GM12878 (cell line): ENCODE measurements at regions not wholly inside any gene's neighbourhood (a gene's known extent, or its start where the extent isn't known, plus 50 kb on each side); places are given as distances from the start of the nearest gene placed in this dataset.

Experiments used
- ATAC-seq: fragments of 200-7000 bp; cut with Tn5 transposase; 3 replicates; pipeline ENCODE4 v1.9.1; 2020; ENCODE audit warnings: mild to moderate bottlenecking, moderate library complexity
- BruUV-seq: library from RNA; stranded (reverse); fragments of 400-500 nt; replicated peaks from 2 replicates; lab custom pipeline; 2021; lab: Mats Ljungman, UMichigan
- CTCF ChIA-PET: fragments of 300-600 bp; sonication (Branson Sonifier 250); formaldehyde crosslinking; extraction: SDS; loops from one replicate; lab custom pipeline; 2021; ENCODE audit warnings: inconsistent platforms; lab: Yijun Ruan, JAX
- POLR2A ChIA-PET: fragments of 350-600 bp; formaldehyde crosslinking; extraction: SDS; loops from one replicate; lab custom pipeline; 2021; ENCODE audit warnings: inconsistent platforms; lab: Charles Lee
- RAD21 ChIA-PET: fragments of 300-600 bp; sonication (Branson Sonifier 250); formaldehyde crosslinking; loops from one replicate; lab custom pipeline; 2023; ENCODE audit warnings: antibody characterized with exemption; ENCODE audit not compliant: unreplicated experiment; lab: Charles Lee
- SMC1A ChIA-PET: fragments of 300-600 bp; sonication (Branson Sonifier 250); formaldehyde crosslinking; loops from one replicate; lab custom pipeline; 2023; ENCODE audit not compliant: unreplicated experiment, uncharacterized antibody; lab: Charles Lee
- DNase-seq: peaks from one replicate; pipeline ENCODE4 v3.0.0-alpha.2; 2011; ENCODE audit warnings: low read depth, low spot score
- FAIRE-seq: peaks from 3 replicates; lab custom pipeline; 2011; peaks lifted over from hg19 to GRCh38; lab: Jason Lieb, UNC
- H2AFZ ChIP-seq: 2 replicates; pipeline ENCODE4 v1.6.0; 2011; ENCODE audit warnings: low read depth, low read length, control low read depth; ENCODE audit not compliant: control insufficient read depth
- H3K27ac ChIP-seq: 2 replicates; pipeline ENCODE4 v1.5.1; 2011; ENCODE audit warnings: control low read depth; ENCODE audit not compliant: control insufficient read depth, insufficient read depth
- H3K27me3 ChIP-seq, 2 experiments: replicated peaks in 1 of 2; 2 replicates each; pipeline versions ENCODE4 v1.6.0 to v1.6.1; 2011; ENCODE audit warnings: low read length in 1 of 2; ENCODE audit not compliant: control insufficient read depth in 2 of 2, insufficient read depth in 2 of 2
- H3K36me3 ChIP-seq, 2 experiments: 2 replicates each; pipeline ENCODE4 v1.5.1; 2011; ENCODE audit warnings: low read length in 1 of 2; ENCODE audit not compliant: control insufficient read depth in 2 of 2, insufficient read depth in 2 of 2
- H3K4me1 ChIP-seq: 2 replicates; pipeline ENCODE4 v1.6.1; 2011; ENCODE audit warnings: mild to moderate bottlenecking, low read length, moderate library complexity, mixed read lengths; ENCODE audit not compliant: control insufficient read depth, insufficient read depth
- H3K4me2 ChIP-seq: 2 replicates; pipeline ENCODE4 v1.6.0; 2011; ENCODE audit warnings: control low read depth; ENCODE audit not compliant: control insufficient read depth, insufficient read depth
- H3K4me3 ChIP-seq: fragments of 200-600 bp; sonication (generic); 2 replicates; pipeline ENCODE4 v1.5.1; 2016
- H3K79me2 ChIP-seq: 2 replicates; pipeline ENCODE4 v1.6.0; 2011; ENCODE audit warnings: low read length; ENCODE audit not compliant: control insufficient read depth, insufficient read depth
- H3K9ac ChIP-seq: 2 replicates; pipeline ENCODE4 v1.8.0; 2011; ENCODE audit warnings: low read length, control low read depth, mixed read lengths; ENCODE audit not compliant: control insufficient read depth, insufficient read depth
- H3K9me3 ChIP-seq: replicated peaks from 3 replicates; pipeline ENCODE4 v1.5.1; 2011; ENCODE audit warnings: mild to moderate bottlenecking, low read length; ENCODE audit not compliant: control insufficient read depth, insufficient read depth
- H4K20me1 ChIP-seq: 2 replicates; pipeline ENCODE4 v1.6.0; 2011; ENCODE audit not compliant: control insufficient read depth, insufficient read depth
- ATF7 ChIP-seq: fragments of 450-650 bp; IDR thresholded peaks from 2 replicates; pipeline ENCODE4 v1.6.1; 2016; ENCODE audit warnings: low read depth, mild to moderate bottlenecking
- CBX3 ChIP-seq: fragments of 200-600 bp; sonication (generic); IDR thresholded peaks from 2 replicates; pipeline ENCODE4 v1.6.1; 2016; ENCODE audit warnings: low read depth, borderline replicate concordance
- CEBPB ChIP-seq, 2 experiments: fragments of 150-350 bp in 1 of 2; IDR thresholded peaks; 2 replicates each; pipeline ENCODE4 v1.6.1; 2012 to 2014; ENCODE audit warnings: low read depth in 2 of 2, low read length in 2 of 2, borderline replicate concordance in 1 of 2, inconsistent platforms in 1 of 2
- CEBPZ ChIP-seq: fragments of 150-350 bp; IDR thresholded peaks from 2 replicates; pipeline ENCODE4 v1.6.1; 2016; ENCODE audit warnings: low read depth, low read length
- CHD4 ChIP-seq: fragments of 200-600 bp; sonication (generic); IDR thresholded peaks from 2 replicates; pipeline ENCODE4 v1.6.1; 2016; ENCODE audit warnings: mild to moderate bottlenecking
- FOS ChIP-seq: IDR thresholded peaks from 3 replicates; pipeline ENCODE4 v1.6.1; 2011; ENCODE audit warnings: borderline replicate concordance; ENCODE audit not compliant: insufficient read length; ENCODE audit errors: extremely low read depth
- FOXK2 ChIP-seq: fragments of 450-650 bp; IDR thresholded peaks from 2 replicates; pipeline ENCODE4 v1.6.1; 2017; ENCODE audit warnings: mild to moderate bottlenecking, moderate library complexity
- FOXM1 ChIP-seq: IDR thresholded peaks from 2 replicates; pipeline ENCODE4 v1.6.1; 2012; ENCODE audit warnings: low read depth, mild to moderate bottlenecking, inconsistent platforms, low read length, moderate library complexity
- HDAC6 ChIP-seq: fragments of 200-600 bp; sonication (generic); IDR thresholded peaks from one replicate; pipeline ENCODE4 v1.8.0; 2017; ENCODE audit warnings: antibody characterized with exemption; ENCODE audit not compliant: unreplicated experiment
- JUNB ChIP-seq: IDR thresholded peaks from 2 replicates; pipeline ENCODE4 v1.6.1; 2016; ENCODE audit warnings: antibody characterized with exemption, mild to moderate bottlenecking
- MEF2A ChIP-seq: IDR thresholded peaks from 2 replicates; pipeline ENCODE4 v1.6.1; 2011; ENCODE audit warnings: low read depth, mild to moderate bottlenecking, low read length, moderate library complexity; ENCODE audit not compliant: insufficient read depth
- MYC ChIP-seq: IDR thresholded peaks from 2 replicates; pipeline ENCODE4 v1.6.1; 2011; ENCODE audit warnings: mild to moderate bottlenecking, low read length, moderate library complexity, inconsistent platforms; ENCODE audit not compliant: insufficient read depth, insufficient replicate concordance, insufficient read length, severe bottlenecking
- NFXL1 ChIP-seq: fragments of 450-650 bp; IDR thresholded peaks from 2 replicates; pipeline ENCODE4 v1.6.1; 2017; ENCODE audit warnings: antibody characterized with exemption, mild to moderate bottlenecking, borderline replicate concordance
- NFYA ChIP-seq: IDR thresholded peaks from 2 replicates; pipeline ENCODE4 v1.6.1; 2011; ENCODE audit warnings: low read depth, mild to moderate bottlenecking, low read length, improper control_type of control experiment, borderline replicate concordance
- SIX5 ChIP-seq: IDR thresholded peaks from 2 replicates; pipeline ENCODE4 v1.6.1; 2011; ENCODE audit warnings: mild to moderate bottlenecking, low read depth, low read length, moderate library complexity; ENCODE audit not compliant: severe bottlenecking
- TAF1 ChIP-seq: IDR thresholded peaks from 2 replicates; pipeline ENCODE4 v1.6.1; 2011; ENCODE audit warnings: mild to moderate bottlenecking, low read depth, low read length, borderline replicate concordance
- TBL1XR1 ChIP-seq: IDR thresholded peaks from 2 replicates; pipeline ENCODE4 v1.6.1; 2012; ENCODE audit warnings: low read depth, low read length, improper control_type of control experiment
- ZBTB4 ChIP-seq: fragments of 450-650 bp; formaldehyde crosslinking; IDR thresholded peaks from 2 replicates; pipeline ENCODE4 v1.4.0; 2022; ENCODE audit warnings: mild to moderate bottlenecking, moderate library complexity
- ZNF217 ChIP-seq: fragments of 450-650 bp; IDR thresholded peaks from 2 replicates; pipeline ENCODE4 v1.6.1; 2017; ENCODE audit warnings: antibody characterized with exemption, mild to moderate bottlenecking
- WGBS: methylation state at CpG from one replicate; pipeline ENCODE4 v1.1.6; 2016; ENCODE audit warnings: low lambda C conversion rate; ENCODE audit not compliant: insufficient replicate concordance, insufficient coverage; ENCODE audit errors: missing lambda C conversion rate; 5-methylcytosine and 5-hydroxymethylcytosine counted together
- in situ Hi-C: fragments of 300-500 bp; cut with MboI; formaldehyde crosslinking; loops from 9 replicates; pipeline ENCODE4 v1.14.3; 2018; ENCODE audit warnings: mixed read lengths
- intact Hi-C: fragments of 100-400 bp; cut with micrococcal nuclease; formaldehyde crosslinking; loops from one replicate; pipeline ENCODE4 v1.14.2; 2022; ENCODE audit not compliant: unreplicated experiment

- DNase-seq: no peak
- Histone ChIP-seq H3K4me3 (no peak overlapping the region), H3K4me1 (no peaks in the 10 kb centered on the region), H3K79me2 (no peaks in the 10 kb centered on the region), H3K9me3 (no peaks in the 10 kb centered on the region), H3K9ac (no peak overlapping the region), H3K27ac (no peak overlapping the region), H3K27me3 (no peaks in the 10 kb centered on the region; a peak in 1 of 4 replicates), H4K20me1 (no peaks in the 10 kb centered on the region), H3K36me3 (no peaks in the 10 kb centered on the region), H2AFZ (no peak overlapping the region), H3K4me2 (no peak overlapping the region)
- TF ChIP-seq TBL1XR1 (no peak), NFXL1 (no peak), TAF1 (no peak), JUNB (no peak), HDAC6 (no peak), ZBTB4 (no peak), CEBPZ (no peak), FOXK2 (no peak), CBX3 (no peak), MYC (no peak), ATF7 (no peak), SIX5 (no peak), MEF2A (no peak), ZNF217 (no peak), FOXM1 (no peak), NFYA (no peak), FOS (no peak), CHD4 (no peak), CEBPB (IDR thresholded peaks at IDR 0.05; ENCODE audit: borderline replicate concordance in 1 of 2, low read depth in 2 of 2, low read length in 2 of 2) (no peak)
- in situ Hi-C loops (no loop called here), intact Hi-C loops (no loop called here)
- ChIA-PET RAD21 (no interaction called here), SMC1A (no interaction called here), POLR2A (no interaction called here), CTCF (no interaction called here)
- no TSS peak for BruUV-seq
- FAIRE-seq: no peak
- 30% methylated on average over 8 of the region's 8 CpGs for WGBS
- no peak for ATAC-seq
These were observed 72.8 kb upstream of the DYNLRB2 start for GRCh38 chr16:80468029-80468428.
